ENCODE measurements at regions not wholly inside any gene's neighbourhood (a gene's known extent, or its start where the extent isn't known, plus 50 kb on each side); places are given as distances from the start of the nearest gene placed in this dataset.
A peak's percentile ranks its signal among the peaks of the same experiment; 100 is the strongest.
"Not testable (repeated sequence)": the region's sequence is repeated elsewhere in the genome, so short reads cannot be mapped to it uniquely, and the experiment has no call there.

DNA sequence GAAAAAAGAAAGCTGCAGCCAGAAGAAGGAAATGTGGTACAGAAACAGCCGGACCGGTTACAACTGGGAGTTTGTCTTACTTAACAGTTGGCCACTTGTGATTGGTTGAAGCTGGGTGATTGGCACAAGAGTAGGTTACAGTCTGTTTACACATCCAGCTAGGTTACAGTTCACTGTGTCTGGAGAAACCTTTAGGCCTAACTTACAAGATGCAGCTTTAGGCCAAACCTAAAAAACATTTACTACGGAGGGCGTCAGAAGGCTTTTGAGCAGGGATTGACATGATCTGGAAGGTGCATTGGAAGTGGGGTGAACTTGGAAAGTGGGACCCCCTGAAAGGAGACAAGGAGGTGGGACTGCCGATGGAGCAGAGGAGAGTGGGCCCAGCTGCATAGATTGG, 122.3 kb downstream of the BANF2 start:
- H3K4me1 ChIP-seq (ENCODE audit: control insufficient read depth in 1 of 2, insufficient read depth in 2 of 2, low read length in 2 of 2): no peaks in the 10 kb centered on the region
- peak overlapping the region; percentile 1 for H3K27ac ChIP-seq (ENCODE audit: low read length)
- no peak overlapping the region for H3K4me3 ChIP-seq (ENCODE audit: low read depth in 1 of 2, low read length in 2 of 2)
- no peaks in the 10 kb centered on the region for H3K36me3 ChIP-seq (ENCODE audit: control insufficient read depth in 1 of 2, insufficient read depth in 2 of 2, low read length in 2 of 2)
- peaks cover 0 to 3% of the 10 kb centered on the region in 2 donors for H3K9me3 ChIP-seq (ENCODE audit: control insufficient read depth in 1 of 2, low read length in 2 of 2)
- H3K27me3 ChIP-seq (ENCODE audit: low read depth, low read length): no peaks in the 10 kb centered on the region

DNA sequence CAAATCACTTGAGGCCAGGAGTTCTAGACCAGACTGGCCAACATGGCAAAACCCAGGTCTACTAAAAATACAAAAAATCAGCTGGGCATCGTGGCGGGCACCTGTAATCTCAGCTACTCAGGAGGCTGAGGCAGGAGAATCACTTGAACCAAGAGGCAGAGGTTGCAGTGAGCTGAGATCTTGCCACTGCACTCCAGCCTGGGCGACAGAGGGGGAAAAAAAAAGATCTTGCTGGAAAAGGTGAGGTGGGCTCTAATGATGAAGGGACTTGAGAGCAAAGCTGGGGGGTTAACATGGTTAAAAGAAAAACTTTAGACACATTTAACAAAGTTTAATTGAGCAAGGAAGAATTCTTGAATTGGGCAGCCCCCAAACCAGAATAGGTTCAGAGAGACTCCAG, 121.8 kb downstream of the BANF2 start:
- H3K27me3 ChIP-seq (ENCODE audit: low read depth, low read length); H3K4me3 ChIP-seq (ENCODE audit: low read depth in 1 of 2, low read length in 2 of 2); H3K36me3 ChIP-seq (ENCODE audit: control insufficient read depth in 1 of 2, insufficient read depth in 2 of 2, low read length in 2 of 2); H3K9me3 ChIP-seq (ENCODE audit: control insufficient read depth in 1 of 2, low read length in 2 of 2); H3K4me1 ChIP-seq (ENCODE audit: control insufficient read depth in 1 of 2, insufficient read depth in 2 of 2, low read length in 2 of 2): not testable (repeated sequence)
- H3K27ac ChIP-seq (ENCODE audit: low read length): peak overlapping the region; percentile 1

DNA sequence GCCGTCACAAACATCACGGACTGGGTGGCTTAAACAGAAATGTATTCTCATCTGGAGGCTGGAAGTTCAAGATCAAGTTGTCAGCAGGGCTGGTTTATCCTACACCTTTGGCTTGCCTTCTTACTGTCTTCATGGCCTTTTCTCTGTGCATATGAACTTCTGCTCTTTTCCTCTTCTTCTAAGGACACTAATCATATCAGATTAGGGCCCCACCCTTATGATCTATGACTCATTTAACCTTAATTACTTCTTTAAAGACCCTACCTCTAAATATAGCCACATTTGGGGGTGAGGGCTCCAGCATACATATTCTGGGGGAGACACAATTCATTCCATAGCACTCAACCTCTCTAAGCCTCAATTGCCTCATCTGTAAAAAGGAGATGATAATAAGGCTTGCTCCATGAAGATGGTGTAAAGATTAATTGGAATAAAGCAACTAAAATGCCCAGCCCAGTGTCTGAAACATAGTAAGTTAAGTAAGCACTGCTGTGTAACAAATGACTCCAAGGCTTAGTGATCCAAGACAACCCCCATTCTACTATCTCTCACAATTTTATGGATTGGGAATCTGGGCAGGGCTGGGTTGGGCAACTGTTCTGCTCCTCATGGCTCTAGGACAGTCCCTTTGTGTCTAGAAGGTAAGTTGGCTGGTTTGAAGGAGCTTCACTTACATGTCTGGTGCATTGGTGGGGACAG, 119.8 kb downstream of the BANF2 start:
- Histone ChIP-seq H3K27ac (ENCODE audit: low read length) (no peak overlapping the region), H3K4me3 (ENCODE audit: low read depth in 1 of 2, low read length in 2 of 2) (no peak overlapping the region), H3K4me1 (ENCODE audit: control insufficient read depth in 1 of 2, insufficient read depth in 2 of 2, low read length in 2 of 2) (no peaks in the 10 kb centered on the region), H3K27me3 (ENCODE audit: low read depth, low read length) (no peaks in the 10 kb centered on the region), H3K9me3 (ENCODE audit: control insufficient read depth in 1 of 2, low read length in 2 of 2) (peaks cover 0 to 3% of the 10 kb centered on the region in 2 donors), H3K36me3 (ENCODE audit: control insufficient read depth in 1 of 2, insufficient read depth in 2 of 2, low read length in 2 of 2) (no peaks in the 10 kb centered on the region)

DNA sequence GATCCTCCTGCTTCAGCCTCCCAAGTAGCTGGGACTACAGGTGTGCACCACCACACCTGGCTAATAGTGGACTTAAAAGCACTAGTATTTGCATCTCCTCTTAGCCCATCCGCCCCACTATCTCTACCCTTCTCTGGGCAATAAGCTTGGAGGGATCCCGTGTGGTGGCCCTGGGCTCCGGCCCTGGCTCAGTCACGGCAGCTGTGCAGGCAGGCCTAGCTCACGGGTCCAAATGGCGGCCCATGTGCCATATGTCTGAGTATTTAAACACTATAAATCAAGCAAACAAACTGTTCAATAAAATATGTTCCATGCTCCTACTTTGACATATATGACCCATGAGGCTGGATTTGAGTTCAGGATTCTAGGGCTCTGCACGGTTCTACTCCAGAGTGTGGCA, 118.4 kb downstream of the BANF2 start:
- Histone ChIP-seq H3K36me3 (ENCODE audit: control insufficient read depth in 1 of 2, insufficient read depth in 2 of 2, low read length in 2 of 2) (no peaks in the 10 kb centered on the region), H3K27ac (ENCODE audit: low read length) (no peak overlapping the region), H3K9me3 (ENCODE audit: control insufficient read depth in 1 of 2, low read length in 2 of 2) (peaks cover 0 to 3% of the 10 kb centered on the region in 2 donors), H3K27me3 (ENCODE audit: low read depth, low read length) (no peaks in the 10 kb centered on the region), H3K4me1 (ENCODE audit: control insufficient read depth in 1 of 2, insufficient read depth in 2 of 2, low read length in 2 of 2) (no peaks in the 10 kb centered on the region), H3K4me3 (ENCODE audit: low read depth in 1 of 2, low read length in 2 of 2) (no peak overlapping the region)

DNA sequence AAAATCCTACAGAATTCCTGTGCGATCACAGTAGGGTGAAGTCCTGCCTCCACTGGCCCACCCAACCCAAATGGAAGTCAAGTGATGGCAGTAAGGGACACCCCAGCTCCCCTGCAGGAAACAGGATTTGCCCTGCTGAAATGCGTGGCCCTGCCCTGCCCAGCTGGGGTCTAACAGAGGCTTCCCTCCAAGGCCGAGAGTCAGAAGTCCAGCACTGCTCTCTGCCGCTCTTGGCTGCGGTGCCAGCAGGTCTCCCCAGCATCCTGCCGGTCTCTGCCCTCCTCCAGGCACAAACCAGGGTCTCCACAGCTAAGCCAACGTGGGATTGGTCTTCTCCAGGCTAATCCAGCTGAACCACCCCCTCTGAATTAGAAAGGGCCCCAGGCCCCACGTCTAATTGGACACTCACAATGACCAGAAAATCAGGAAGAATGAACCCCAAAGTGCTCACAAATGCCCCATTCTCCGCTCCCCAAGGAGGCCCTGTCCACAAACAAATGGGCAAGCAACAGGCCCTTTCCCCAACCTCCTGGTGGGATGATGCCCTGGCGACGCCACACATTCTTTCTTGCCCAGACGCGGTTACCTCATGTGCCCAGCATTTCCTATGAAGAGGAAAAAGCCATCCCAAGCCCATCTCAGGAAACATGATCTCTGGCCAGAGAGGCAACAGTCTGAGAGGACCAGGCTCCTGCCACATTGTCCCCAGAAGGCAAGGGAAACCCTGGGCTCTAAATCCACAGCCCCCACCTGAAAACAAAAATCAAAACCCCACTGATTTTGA, 117.2 kb downstream of the BANF2 start:
- H3K27ac ChIP-seq (ENCODE audit: low read length): no peak overlapping the region
- no peak overlapping the region for H3K4me3 ChIP-seq (ENCODE audit: low read depth in 1 of 2, low read length in 2 of 2)
- H3K4me1 ChIP-seq (ENCODE audit: control insufficient read depth in 1 of 2, insufficient read depth in 2 of 2, low read length in 2 of 2): no peaks in the 10 kb centered on the region
- peaks cover 0 to 3% of the 10 kb centered on the region in 2 donors for H3K9me3 ChIP-seq (ENCODE audit: control insufficient read depth in 1 of 2, low read length in 2 of 2)
- H3K36me3 ChIP-seq (ENCODE audit: control insufficient read depth in 1 of 2, insufficient read depth in 2 of 2, low read length in 2 of 2): no peaks in the 10 kb centered on the region
- no peaks in the 10 kb centered on the region for H3K27me3 ChIP-seq (ENCODE audit: low read depth, low read length)

DNA sequence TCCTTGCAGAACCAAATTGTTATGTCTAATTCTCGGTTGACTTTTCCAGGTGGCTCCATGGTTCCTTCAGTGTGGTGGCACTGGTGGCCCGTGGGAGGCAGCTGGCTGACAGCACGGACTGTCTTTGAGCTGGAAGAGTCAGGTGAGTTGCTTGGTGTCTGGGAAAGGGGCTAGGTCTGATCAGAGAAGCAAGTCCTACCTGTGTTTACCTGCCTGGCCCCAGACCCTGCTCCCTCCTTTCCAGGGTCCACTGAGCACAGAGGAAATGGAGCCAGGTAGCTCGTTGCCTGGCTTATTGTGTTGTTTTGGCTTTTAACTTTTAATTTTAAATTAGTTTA, 111.8 kb downstream of the BANF2 start:
- Histone ChIP-seq H3K4me3 (ENCODE audit: low read depth in 1 of 2, low read length in 2 of 2) (no peak overlapping the region), H3K4me1 (ENCODE audit: control insufficient read depth in 1 of 2, insufficient read depth in 2 of 2, low read length in 2 of 2) (peaks cover 3 to 24% of the 10 kb centered on the region in 2 donors), H3K36me3 (ENCODE audit: control insufficient read depth in 1 of 2, insufficient read depth in 2 of 2, low read length in 2 of 2) (no peaks in the 10 kb centered on the region), H3K27ac (ENCODE audit: low read length) (no peak overlapping the region), H3K27me3 (ENCODE audit: low read depth, low read length) (no peaks in the 10 kb centered on the region), H3K9me3 (ENCODE audit: control insufficient read depth in 1 of 2, low read length in 2 of 2) (no peaks in the 10 kb centered on the region)

DNA sequence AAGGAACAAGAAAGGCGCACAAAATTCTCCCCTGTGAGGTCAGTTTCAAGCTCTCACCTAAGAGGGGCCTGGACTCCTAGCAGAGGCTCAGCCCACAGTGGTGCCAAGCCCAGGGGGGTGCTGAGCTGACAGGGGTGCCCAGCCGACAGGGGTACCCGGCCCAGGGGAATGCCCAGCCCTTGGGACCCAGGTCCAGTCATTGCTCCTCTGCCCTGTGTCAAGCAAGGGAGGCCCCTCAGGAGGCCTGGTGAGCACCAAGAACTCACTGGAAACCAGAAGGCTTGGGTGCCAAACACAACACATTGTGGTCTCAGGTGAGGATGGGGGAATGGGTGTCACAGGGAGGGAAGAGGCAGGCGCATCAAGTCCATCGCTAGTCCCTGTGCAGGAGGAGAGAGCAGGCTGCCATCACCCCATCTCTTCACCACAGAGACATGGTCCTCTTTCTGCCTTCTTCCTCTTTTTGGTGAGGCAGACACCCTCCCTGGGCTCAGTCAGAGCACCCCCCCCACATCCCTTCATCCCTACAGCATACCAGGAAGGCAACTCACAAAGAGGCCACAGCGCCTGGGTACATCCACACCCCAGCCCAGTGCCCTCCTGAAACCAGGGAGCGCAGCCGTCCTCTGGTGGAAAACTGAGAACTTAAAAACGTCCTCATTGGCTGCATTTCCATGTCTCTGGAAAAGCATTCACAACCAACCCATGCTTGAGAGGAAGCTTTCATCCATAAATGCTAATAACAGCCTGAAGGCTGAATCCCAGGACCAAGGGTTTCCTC, 111.3 kb downstream of the BANF2 start:
- H3K27me3 ChIP-seq (ENCODE audit: low read depth, low read length): no peaks in the 10 kb centered on the region
- no peaks in the 10 kb centered on the region for H3K9me3 ChIP-seq (ENCODE audit: control insufficient read depth in 1 of 2, low read length in 2 of 2)
- no peak overlapping the region for H3K27ac ChIP-seq (ENCODE audit: low read length)
- no peaks in the 10 kb centered on the region for H3K36me3 ChIP-seq (ENCODE audit: control insufficient read depth in 1 of 2, insufficient read depth in 2 of 2, low read length in 2 of 2)
- peaks cover 3 to 27% of the 10 kb centered on the region in 2 donors for H3K4me1 ChIP-seq (ENCODE audit: control insufficient read depth in 1 of 2, insufficient read depth in 2 of 2, low read length in 2 of 2)
- no peak overlapping the region for H3K4me3 ChIP-seq (ENCODE audit: low read depth in 1 of 2, low read length in 2 of 2)

DNA sequence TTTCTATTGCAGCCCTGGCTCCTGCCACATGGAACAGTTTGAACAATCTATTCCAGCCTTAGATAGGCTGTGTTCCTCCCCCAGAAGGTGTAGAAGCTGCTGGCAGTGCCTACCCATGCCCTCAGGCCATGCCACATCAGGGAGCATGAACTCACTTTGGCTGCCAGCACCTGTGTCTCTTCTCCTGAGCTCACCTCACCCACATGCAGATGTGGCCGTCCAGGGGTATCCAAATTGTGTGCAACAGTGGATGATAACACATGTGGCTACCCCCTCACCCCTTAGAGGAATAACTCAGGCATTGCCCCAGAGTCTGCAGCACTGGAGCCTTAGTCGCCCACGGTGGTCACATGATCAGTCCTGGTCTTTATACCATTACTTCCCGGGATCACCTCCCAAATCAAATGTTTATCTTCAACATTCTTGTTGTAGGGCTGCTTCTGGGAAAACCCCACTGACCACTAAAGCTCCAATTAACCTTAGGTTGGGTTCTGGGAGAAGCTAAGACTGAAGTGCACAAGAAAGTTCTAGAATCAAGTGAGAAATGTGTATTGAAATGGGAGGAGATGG, 110.4 kb downstream of the BANF2 start:
- no peak overlapping the region for H3K4me3 ChIP-seq (ENCODE audit: low read depth in 1 of 2, low read length in 2 of 2)

DNA sequence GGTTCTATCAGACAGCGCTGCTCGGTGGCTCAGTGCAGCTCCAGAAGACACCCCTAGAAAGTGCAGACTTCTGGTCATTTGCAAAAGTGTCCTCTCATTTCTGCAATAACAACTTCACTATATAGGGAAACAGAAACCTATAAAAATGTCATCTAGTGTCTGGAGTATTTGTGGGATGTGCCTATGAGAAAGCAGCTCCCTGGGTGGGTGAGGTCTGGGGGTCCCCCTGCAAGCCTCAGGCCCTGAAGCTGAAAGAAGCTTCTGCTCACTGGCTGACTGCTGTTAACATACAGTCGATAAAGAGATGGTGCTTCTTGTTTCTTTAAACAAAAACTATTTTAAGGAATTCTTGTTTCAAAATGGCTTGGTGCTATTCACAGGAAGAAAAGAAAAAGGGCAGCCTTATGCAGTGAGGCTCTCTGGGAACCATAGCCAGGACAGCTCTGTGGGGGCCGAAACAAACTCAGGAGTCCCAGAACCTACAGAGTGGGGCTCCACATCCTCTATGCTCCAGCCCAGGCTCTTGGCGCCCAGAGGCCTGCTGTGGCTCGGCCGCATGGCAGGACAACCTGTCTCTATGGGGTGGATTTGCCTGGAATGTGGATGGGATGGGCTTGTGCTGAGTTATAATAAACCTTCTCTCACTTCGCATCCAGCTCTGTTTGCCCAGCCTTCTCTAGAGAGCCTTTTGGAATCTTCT, 109.7 kb downstream of the BANF2 start:
- Histone ChIP-seq H3K4me1 (ENCODE audit: control insufficient read depth in 1 of 2, insufficient read depth in 2 of 2, low read length in 2 of 2) (peaks cover 3 to 27% of the 10 kb centered on the region in 2 donors), H3K9me3 (ENCODE audit: control insufficient read depth in 1 of 2, low read length in 2 of 2) (no peaks in the 10 kb centered on the region), H3K27me3 (ENCODE audit: low read depth, low read length) (no peaks in the 10 kb centered on the region), H3K36me3 (ENCODE audit: control insufficient read depth in 1 of 2, insufficient read depth in 2 of 2, low read length in 2 of 2) (no peaks in the 10 kb centered on the region), H3K4me3 (ENCODE audit: low read depth in 1 of 2, low read length in 2 of 2) (no peak overlapping the region), H3K27ac (ENCODE audit: low read length) (no peak overlapping the region)

More for the DNA sequence above, 110.4 kb downstream of the BANF2 start:
- Histone ChIP-seq H3K4me1 (ENCODE audit: control insufficient read depth in 1 of 2, insufficient read depth in 2 of 2, low read length in 2 of 2) (peaks cover 3 to 27% of the 10 kb centered on the region in 2 donors), H3K27ac (ENCODE audit: low read length) (no peak overlapping the region), H3K9me3 (ENCODE audit: control insufficient read depth in 1 of 2, low read length in 2 of 2) (no peaks in the 10 kb centered on the region), H3K27me3 (ENCODE audit: low read depth, low read length) (no peaks in the 10 kb centered on the region), H3K36me3 (ENCODE audit: control insufficient read depth in 1 of 2, insufficient read depth in 2 of 2, low read length in 2 of 2) (no peaks in the 10 kb centered on the region)

DNA sequence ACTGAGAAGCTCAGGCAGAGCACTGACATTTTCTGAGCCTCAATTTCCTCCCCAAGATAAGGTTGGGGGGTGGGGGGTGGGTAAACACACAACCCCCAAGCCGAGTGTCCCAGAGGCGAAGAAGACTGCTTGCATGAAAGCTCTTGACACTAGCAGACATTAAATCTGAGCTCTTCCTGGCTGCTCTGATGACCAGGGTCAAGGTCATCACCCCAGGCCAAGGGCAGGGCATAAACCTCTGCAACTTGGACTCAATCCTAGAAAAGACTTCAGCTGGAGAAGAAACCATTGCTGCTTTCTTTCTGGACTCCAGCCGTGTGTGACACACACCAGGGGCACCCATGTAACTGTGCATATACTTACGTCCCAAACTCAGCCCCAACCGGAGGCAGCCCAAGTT, 109.0 kb downstream of the BANF2 start:
- peaks cover 3 to 27% of the 10 kb centered on the region in 2 donors for H3K4me1 ChIP-seq (ENCODE audit: control insufficient read depth in 1 of 2, insufficient read depth in 2 of 2, low read length in 2 of 2)

More for the DNA sequence above, 109.0 kb downstream of the BANF2 start:
- H3K27ac ChIP-seq (ENCODE audit: low read length): peak overlapping the region; percentile 20
- no peaks in the 10 kb centered on the region for H3K9me3 ChIP-seq (ENCODE audit: control insufficient read depth in 1 of 2, low read length in 2 of 2)
- no peaks in the 10 kb centered on the region for H3K27me3 ChIP-seq (ENCODE audit: low read depth, low read length)
- no peaks in the 10 kb centered on the region for H3K36me3 ChIP-seq (ENCODE audit: control insufficient read depth in 1 of 2, insufficient read depth in 2 of 2, low read length in 2 of 2)
- H3K4me3 ChIP-seq (ENCODE audit: low read depth in 1 of 2, low read length in 2 of 2): no peak overlapping the region
